ENCODE measurements at regions not wholly inside any gene's neighbourhood (a gene's known extent, or its start where the extent isn't known, plus 50 kb on each side); places are given as distances from the start of the nearest gene placed in this dataset.

GRCh38 chr5:119840175-119840574 is 210.8 kb downstream of the FAM170A start:
- TF ChIP-seq CTCF (IDR thresholded peaks at IDR 0.05; ENCODE audit: low read depth, low read length, missing control alignments): no peak
- no peak overlapping the region for H3K4me3 ChIP-seq (replicated peaks; ENCODE audit: low read depth, low read length)
- no peak for DNase-seq (ENCODE audit: extremely low read depth, low read depth)

DNA sequence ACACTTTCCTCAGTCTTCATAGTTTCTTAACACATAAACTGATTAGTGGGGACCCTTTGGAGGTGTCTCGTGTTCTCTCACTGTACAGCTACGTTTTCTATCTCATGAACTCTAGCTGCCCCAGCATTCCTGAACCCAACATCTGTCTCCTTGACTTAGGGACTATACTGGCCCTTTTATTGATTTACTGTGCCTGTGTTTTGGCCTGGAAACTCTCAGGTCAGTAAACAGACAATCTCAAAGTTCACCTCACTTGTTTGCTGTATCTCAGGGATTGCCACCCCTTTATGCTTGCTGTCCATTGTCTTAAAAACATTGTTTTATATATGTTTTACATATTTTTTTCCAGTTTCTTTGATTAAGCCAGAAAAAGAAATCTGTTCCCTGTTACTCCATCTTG is 222.8 kb downstream of the FAM170A start:
- TF ChIP-seq CTCF (IDR thresholded peaks at IDR 0.05; ENCODE audit: low read depth, low read length, missing control alignments): no peak
- H3K4me3 ChIP-seq (replicated peaks; ENCODE audit: low read depth, low read length): no peak overlapping the region
- no peak for DNase-seq (ENCODE audit: extremely low read depth, low read depth)

DNA sequence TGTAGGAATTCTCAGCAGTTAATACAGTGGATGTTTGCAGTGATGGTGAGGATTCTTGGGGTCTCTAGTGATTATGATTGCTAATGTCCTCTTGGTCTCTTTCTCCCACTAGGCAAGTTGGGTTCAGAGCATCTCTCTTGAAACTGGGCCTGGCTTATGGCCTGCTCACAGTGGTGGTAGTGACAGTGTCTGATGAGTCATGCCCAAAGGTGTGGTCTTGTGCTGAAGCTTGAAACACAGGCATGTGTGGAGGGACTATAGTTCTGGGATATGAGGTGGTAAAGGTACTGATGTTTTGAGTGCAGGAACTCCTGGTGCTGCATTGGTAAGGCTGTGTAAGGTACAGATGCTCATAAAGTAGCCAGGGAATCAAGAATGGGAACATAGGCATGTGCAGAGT is 231.1 kb downstream of the FAM170A start:
- no peak for DNase-seq (ENCODE audit: extremely low read depth, low read depth)
- no peak overlapping the region for H3K4me3 ChIP-seq (replicated peaks; ENCODE audit: low read depth, low read length)

DNA sequence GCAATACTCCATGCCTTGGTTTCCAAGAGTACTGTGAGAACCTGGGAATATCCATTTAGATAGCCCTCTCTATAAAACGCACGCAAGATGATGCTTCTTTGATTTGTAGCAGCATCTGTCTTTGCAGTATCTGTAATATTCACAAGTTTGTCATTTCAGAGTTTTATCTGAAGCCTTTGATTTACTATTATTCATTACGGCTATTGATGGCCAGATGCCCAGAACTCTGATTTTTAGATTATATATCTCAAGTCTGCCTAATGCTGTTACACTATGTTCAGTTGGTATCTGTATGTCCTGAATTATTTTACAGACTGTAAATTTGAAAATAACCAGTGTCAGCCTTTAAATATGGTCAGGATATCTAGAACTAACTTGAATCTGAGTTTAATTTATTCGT is 233.3 kb downstream of the FAM170A start:
- TF ChIP-seq CTCF (IDR thresholded peaks at IDR 0.05; ENCODE audit: low read depth, low read length, missing control alignments): no peak
- H3K4me3 ChIP-seq (replicated peaks; ENCODE audit: low read depth, low read length): no peak overlapping the region
- DNase-seq (ENCODE audit: extremely low read depth, low read depth): no peak

More for the DNA sequence above, 231.1 kb downstream of the FAM170A start:
- TF ChIP-seq CTCF (IDR thresholded peaks at IDR 0.05; ENCODE audit: low read depth, low read length, missing control alignments): no peak

DNA sequence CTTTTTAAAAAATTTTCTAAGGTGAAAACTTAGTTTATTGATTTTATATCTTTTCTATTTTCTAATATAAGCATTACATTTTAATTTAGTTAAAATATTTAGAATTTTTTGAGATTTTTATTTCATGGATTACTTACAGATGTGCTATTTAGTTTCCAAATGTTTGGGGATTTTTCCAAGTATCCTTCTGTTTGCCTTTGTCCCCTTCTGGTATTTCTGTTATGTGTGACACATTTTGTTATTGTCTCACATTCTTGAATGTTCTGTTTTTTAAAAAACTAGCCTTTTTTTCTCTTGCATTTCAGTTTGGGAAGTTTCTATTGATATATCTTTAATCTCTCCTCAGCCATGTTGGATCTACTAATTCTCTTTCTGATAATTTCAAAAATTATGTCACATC is 234.9 kb downstream of the FAM170A start:
- DNase-seq (ENCODE audit: extremely low read depth, low read depth): no peak
- no peak overlapping the region for H3K4me3 ChIP-seq (replicated peaks; ENCODE audit: low read depth, low read length)
- no peak for TF ChIP-seq CTCF (IDR thresholded peaks at IDR 0.05; ENCODE audit: low read depth, low read length, missing control alignments)

GRCh38 chr5:119873611-119874010 is 244.3 kb downstream of the FAM170A start:
- DNase-seq (ENCODE audit: extremely low read depth, low read depth): no peak
- no peak overlapping the region for H3K4me3 ChIP-seq (replicated peaks; ENCODE audit: low read depth, low read length)
- no peak for TF ChIP-seq CTCF (IDR thresholded peaks at IDR 0.05; ENCODE audit: low read depth, low read length, missing control alignments)

GRCh38 chr5:119876522-119876921 is 247.2 kb downstream of the FAM170A start:
- no peak for TF ChIP-seq CTCF (IDR thresholded peaks at IDR 0.05; ENCODE audit: low read depth, low read length, missing control alignments)
- no peak overlapping the region for H3K4me3 ChIP-seq (replicated peaks; ENCODE audit: low read depth, low read length)
- no peak for DNase-seq (ENCODE audit: extremely low read depth, low read depth)

All from HFF-Myc (cell line).